NCI-H1694 (cell line): ENCODE measurements at regions not wholly inside any gene's neighbourhood (a gene's known extent, or its start where the extent isn't known, plus 50 kb on each side); places are given as distances from the start of the nearest gene placed in this dataset.
"Not testable (repeated sequence)": the region's sequence is repeated elsewhere in the genome, so short reads cannot be mapped to it uniquely, and the experiment has no call there.

Source experiments
- DNase-seq: peaks from one replicate; lab custom pipeline; 2025; lab: John Stamatoyannopoulos, UW

GRCh38 chr4:187668526-187669082 lies 327.0 kb upstream of the ZFP42 start:
- no peak for DNase-seq

DNA sequence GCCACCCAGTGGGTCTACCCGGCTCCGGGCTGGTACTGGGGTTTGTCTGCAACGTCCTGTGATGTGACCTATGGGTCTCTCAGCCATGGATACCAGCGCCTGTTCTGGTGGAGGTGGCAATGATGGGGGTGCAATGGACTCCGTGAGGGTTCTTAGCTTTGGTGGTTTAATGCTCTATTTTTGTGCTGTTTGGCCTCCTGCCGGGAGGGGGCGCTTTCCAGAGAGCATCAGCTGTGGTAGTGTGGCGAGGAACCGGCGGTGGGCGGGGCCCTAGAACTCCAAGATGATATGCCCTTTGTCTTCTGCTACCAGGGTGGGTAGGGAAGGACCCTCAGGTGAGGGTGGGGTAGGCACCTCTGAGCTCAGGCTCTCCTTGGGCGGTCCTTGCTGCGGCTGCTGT lies 324.1 kb upstream of the ZFP42 start:
- not testable (repeated sequence) for DNase-seq

GRCh38 chr4:187671958-187672357 lies 323.6 kb upstream of the ZFP42 start:
- not testable (repeated sequence) for DNase-seq

- DNase-seq, result not testable (repeated sequence)
Measured at GRCh38 chr4:187672526-187672925, 323.0 kb upstream of the ZFP42 start.

DNA sequence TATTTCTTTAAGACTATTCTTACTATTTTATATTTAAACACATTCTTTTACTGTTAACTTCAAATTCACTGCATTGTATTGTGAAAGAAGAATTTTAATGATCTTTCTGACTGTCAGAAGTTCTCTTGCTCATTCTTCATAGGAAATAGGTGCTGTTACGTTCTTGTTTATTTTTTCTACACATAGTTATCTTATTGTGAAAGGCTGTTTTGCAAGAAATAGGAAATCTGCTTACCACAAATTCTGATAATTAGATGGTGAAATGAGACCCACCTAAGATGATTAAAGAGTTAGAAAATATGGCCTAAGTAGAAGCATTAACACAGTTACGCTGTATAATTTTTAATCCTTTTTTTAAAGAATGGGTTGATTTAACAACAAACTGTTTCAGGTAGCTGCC lies 316.1 kb upstream of the ZFP42 start:
- DNase-seq, result no peak

GRCh38 chr4:187685247-187685646 lies 310.3 kb upstream of the ZFP42 start:
- no peak for DNase-seq

DNA sequence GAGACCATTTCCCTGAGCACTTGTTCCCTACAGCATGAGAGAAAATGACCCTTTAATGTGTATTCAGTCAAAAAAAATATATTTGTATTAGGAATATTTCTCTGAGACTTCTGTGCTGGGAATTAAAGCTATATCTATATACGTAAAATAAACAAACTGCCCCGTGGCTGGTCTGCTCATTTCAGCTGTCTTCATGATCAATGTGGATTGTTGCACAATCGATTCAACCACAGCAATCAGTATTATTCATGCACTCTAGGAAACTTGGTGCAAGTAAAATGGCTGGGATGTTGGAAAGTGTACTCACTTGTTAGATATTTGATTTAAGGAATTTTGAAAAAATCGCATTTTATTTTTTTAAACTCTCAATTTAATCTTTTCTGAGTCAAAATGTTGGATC lies 307.9 kb upstream of the ZFP42 start:
- no peak for DNase-seq

DNA sequence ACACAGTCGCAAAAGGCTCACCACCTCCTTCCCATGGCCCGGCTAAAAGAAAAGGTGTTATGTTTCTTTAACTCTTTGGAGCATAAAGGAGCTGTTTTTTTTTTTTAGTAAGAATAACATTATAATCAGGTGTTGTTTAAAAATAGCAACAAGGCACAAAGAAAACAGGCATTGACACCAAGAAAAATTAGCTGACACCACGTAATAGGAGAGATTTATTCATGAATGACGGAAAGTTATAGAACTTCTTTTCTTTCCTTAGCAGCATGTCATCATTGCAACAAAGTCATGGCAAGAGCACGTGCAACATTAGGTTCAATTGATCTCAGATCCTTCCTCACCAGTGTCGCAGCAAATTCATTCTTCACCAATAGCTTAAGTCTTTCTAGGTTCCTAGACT lies 302.9 kb upstream of the ZFP42 start:
- no peak for DNase-seq

DNA sequence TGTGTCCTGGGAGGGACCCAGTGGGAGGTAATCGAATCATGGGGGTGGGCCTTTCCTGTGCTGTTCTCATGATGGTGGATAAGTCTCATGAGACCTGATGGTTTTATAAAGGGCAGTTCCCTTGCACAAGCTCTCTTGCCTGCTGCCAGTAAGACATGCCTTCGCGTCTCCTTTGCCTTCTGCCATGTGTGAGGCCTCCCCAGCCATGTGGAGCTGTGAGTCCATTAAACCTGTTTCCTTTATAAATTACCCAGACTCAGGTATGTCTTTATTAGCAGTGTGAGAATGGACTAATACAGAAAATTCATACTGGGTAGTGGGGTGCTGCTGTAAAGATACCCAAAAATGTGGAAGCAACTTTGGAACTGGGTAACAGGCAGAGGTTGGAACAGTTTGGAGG lies 300.0 kb upstream of the ZFP42 start:
- DNase-seq, result not testable (repeated sequence)

- no peak for DNase-seq
Measured at GRCh38 chr4:187711586-187711985, 284.0 kb upstream of the ZFP42 start.

DNA sequence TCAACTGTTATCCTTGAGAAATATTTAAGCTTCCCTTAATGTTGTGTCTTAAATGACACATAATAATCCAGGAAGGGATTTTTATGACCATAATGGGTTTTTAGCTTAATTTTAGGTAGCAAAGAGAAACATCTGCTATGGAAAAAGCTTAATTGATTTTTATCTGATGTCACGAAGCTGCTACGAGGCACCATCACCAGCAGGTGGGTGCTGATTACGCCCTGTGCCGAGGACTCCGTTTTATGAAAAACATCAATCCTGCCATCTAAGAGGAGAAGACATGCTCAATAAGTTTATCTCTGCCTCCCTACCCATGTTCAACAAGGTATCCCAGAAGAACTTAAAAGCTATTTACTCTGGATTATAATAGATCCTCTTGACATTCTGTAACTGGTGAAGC lies 280.6 kb upstream of the ZFP42 start:
- DNase-seq, result no peak

- no peak for DNase-seq
Measured at GRCh38 chr4:187715466-187715865, 280.1 kb upstream of the ZFP42 start.

GRCh38 chr4:187724456-187724855 lies 271.1 kb upstream of the ZFP42 start:
- DNase-seq, result no peak

GRCh38 chr4:187726485-187726884 lies 269.1 kb upstream of the ZFP42 start:
- DNase-seq, result no peak

DNA sequence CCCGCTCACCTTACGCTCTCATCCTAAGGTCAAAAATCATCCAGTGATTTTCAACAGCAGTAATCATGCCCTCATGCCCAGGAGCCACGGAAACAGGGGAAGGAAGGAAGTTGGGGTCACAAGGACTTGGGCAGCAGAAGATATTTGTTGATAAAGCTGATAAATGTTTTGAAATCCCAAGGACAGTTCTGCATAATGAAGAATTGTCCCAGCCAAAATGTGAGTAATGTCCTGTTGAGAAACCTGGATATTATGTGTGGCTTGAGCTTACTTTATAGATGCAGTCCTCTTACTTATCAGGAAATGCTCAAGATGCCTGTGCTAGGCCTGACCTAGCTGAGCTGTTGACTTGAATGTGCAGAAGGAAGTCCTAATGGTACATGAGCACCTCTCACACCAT lies 263.0 kb upstream of the ZFP42 start:
- no peak for DNase-seq

DNA sequence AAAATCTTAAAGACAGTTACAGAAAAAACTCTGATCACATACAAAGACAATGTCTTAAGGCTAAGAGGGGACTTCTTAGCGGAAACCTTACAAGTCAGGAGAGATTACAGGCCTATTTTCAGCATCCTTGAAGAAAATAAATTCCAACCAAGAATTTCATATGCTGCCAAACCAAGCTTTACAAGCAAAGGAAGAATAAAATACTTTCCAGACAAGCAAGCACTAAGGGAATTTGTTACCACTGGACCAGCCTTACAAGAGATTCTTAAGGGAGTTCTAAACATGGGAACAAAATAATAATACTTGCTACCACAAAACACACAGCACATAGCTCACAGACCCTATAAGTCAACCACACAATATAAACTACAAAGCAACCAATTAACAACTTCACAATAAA lies 255.8 kb upstream of the ZFP42 start:
- no peak for DNase-seq

- no peak for DNase-seq
Measured at GRCh38 chr4:187744911-187745310, 250.7 kb upstream of the ZFP42 start.

GRCh38 chr4:187750652-187751051 lies 244.9 kb upstream of the ZFP42 start:
- DNase-seq, result not testable (repeated sequence)

- DNase-seq, result no peak
Measured at GRCh38 chr4:187767158-187767557, 228.4 kb upstream of the ZFP42 start.

GRCh38 chr4:187767687-187768086 lies 227.9 kb upstream of the ZFP42 start:
- no peak for DNase-seq

DNA sequence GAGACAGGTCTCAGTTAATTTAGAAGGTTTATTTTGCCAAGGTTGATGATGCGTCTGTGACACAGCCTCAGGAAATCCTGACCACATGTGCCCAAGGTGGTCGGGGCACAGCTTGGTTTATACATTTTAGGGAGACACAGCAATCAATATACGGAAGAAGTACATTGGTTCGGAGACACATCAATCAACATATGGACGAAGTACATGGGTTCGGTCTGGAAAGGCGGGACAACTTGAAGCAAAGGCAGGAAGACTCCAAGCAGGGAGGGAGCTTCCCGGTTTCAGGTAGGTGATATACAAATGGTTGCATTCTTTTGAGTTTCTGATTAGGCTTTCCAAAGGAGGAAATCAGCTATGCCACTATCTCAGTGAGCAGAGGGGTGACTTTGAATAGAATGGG lies 225.2 kb upstream of the ZFP42 start:
- DNase-seq, result no peak

DNA sequence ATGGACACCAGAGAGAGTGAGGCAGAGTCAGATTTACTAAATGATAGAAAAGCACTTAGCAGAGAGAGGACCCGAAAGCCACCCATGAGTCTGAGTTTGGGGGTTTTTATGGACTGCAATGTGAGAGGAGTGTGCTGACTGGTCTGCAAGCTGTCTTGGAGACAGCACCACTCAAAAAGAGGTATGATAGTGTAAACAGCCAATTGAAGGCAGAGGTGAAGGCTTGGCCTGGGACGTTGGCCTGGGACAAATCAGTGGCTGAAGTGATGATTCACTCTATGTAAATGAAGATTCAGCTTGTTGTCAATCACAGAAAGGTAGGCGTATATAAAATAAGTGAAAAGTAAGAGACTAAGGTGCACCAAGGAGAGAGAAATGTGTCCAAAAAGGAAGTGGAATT lies 217.6 kb upstream of the ZFP42 start:
- no peak for DNase-seq

- DNase-seq, result no peak
Measured at GRCh38 chr4:187780070-187780469, 215.5 kb upstream of the ZFP42 start.

- DNase-seq, result no peak
Measured at GRCh38 chr4:187782286-187782824, 213.2 kb upstream of the ZFP42 start.

- no peak for DNase-seq
Measured at GRCh38 chr4:187786190-187786589, 209.4 kb upstream of the ZFP42 start.
